ENCODE measurements at regions not wholly inside any gene's neighbourhood (a gene's known extent, or its start where the extent isn't known, plus 50 kb on each side); places are given as distances from the start of the nearest gene placed in this dataset.

DNA sequence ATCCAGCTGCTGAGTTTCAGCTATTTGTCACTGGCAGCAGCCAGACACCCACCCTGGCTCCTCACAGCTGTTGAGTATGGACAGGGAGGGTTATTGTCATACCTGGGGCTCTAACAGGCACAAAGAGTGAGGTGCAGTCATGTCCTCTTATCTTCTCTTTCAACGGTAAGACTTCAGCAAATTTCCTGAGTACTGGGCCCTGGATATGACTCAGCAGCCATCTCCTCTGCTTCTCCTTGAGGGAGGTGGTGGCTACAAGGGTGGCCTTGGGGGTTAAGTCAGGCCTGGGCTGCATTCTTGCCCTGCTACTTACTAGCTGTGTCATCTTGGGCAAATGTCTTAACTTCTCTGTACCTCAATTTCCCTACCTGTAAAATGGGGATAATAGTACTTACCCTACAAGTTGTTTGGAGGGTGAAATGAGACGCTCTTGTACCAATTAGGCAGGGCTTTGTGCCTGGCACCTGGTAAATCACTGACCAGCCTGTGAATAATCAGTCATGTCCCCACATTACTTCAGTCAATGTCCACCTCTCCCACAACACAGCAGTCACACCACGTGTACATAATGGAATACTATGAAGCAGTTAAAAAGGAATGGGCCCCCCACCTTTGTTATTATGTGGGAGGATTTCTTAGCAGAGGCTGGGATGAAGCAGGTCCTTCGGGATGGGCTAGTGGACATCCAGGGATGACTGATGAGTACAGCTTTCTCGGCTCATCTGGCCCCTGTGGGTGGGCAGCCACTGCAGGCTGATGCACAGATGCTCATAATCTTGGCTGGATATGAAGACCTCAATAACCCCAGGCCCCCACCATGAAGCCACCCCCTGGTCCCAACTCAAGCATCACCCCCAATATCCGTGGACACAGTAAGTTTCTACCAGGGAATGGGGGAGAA, 528.8 kb downstream of the SHQ1 start:
- TF ChIP-seq NANOG (IDR thresholded peaks at IDR 0.05; ENCODE audit: borderline replicate concordance): no peak
- TF ChIP-seq, protein P1, sequence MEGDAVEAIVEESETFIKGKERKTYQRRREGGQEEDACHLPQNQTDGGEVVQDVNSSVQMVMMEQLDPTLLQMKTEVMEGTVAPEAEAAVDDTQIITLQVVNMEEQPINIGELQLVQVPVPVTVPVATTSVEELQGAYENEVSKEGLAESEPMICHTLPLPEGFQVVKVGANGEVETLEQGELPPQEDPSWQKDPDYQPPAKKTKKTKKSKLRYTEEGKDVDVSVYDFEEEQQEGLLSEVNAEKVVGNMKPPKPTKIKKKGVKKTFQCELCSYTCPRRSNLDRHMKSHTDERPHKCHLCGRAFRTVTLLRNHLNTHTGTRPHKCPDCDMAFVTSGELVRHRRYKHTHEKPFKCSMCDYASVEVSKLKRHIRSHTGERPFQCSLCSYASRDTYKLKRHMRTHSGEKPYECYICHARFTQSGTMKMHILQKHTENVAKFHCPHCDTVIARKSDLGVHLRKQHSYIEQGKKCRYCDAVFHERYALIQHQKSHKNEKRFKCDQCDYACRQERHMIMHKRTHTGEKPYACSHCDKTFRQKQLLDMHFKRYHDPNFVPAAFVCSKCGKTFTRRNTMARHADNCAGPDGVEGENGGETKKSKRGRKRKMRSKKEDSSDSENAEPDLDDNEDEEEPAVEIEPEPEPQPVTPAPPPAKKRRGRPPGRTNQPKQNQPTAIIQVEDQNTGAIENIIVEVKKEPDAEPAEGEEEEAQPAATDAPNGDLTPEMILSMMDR (conservative IDR thresholded peaks at IDR 0.05; ENCODE audit: low read depth in 2 of 2): no peak
- no peak for TF ChIP-seq EZH2 (IDR thresholded peaks at IDR 0.05; ENCODE audit: low read depth, unreplicated experiment)
- no peak for TF ChIP-seq ZNF331 (CRISPR knock-in tag; IDR thresholded peaks at IDR 0.05; ENCODE audit: low read depth)
- no peak for TF ChIP-seq EZH2phosphoT487 (IDR thresholded peaks at IDR 0.05; ENCODE audit: unreplicated experiment)
- TF ChIP-seq POLR2AphosphoS5 (IDR thresholded peaks at IDR 0.05; ENCODE audit: low read depth): no peak
